GM18861 (cell line): ENCODE measurements at regions not wholly inside any gene's neighbourhood (a gene's known extent, or its start where the extent isn't known, plus 50 kb on each side); places are given as distances from the start of the nearest gene placed in this dataset.
"Not testable (repeated sequence)": the region's sequence is repeated elsewhere in the genome, so short reads cannot be mapped to it uniquely, and the experiment has no call there.

ENCODE experiments used
- ATAC-seq: cut with Tn5 transposase; IDR thresholded peaks from one replicate; pipeline ENCODE4 v1.9.1; 2021; ENCODE audit not compliant: unreplicated experiment

DNA sequence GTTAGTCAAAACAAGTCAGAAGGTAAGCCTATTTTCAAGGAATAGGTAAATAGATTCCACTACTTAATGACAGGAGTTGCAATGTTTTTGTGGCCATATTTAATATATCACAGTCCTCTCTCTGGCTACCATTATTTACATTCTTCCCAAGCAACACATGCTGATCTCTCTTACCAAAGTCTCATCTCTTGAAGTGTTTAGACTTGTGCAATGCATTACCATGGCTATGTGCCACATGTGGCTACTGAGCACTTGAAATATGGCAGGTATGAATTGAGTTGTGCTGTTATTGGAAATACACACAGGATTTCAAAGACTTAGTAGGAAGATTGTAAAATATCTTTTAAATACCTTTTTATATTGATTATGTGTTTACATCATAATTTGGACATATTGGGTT lies 262.4 kb upstream of the PDE3A start:
- ATAC-seq = no peak

DNA sequence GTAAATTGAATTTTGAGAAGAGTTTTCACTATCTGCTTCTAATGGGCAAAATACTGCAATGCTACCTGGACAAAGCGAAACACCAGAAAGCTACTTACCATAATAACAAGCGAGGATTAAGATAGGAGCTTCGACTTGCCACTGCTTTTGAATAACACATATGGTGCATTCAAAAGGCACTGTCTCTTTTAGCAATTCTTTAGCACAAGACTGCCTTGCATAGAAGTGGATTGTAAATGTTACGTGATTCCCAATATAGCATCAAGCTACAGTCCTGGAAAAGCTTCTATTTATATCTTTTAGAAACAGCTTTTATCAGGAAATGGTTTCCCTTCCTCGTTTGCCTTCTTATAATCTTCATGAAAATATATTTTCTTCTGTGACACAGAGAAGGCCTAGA lies 258.7 kb upstream of the PDE3A start:
- ATAC-seq = no peak

DNA sequence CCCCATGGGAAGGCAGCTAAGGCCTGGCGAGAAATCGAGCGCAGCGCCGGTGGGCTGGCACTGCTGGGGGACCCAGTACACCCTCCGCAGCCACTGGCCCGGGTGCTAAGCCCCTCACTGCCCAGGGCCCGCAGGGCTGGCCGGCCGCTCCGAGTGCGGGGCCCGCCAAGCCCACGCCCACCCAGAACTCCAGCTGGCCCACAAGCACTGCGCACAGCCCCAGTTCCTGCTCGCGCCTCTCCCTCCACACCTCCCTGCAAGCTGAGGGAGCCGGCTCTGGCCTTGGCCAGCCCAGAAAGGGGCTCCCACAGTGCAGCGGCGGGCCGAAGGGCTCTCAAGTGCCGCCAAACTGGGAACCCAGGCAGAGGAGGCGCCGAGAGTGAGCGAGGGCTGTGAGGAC lies 253.0 kb upstream of the PDE3A start:
- not testable (repeated sequence) for ATAC-seq

DNA sequence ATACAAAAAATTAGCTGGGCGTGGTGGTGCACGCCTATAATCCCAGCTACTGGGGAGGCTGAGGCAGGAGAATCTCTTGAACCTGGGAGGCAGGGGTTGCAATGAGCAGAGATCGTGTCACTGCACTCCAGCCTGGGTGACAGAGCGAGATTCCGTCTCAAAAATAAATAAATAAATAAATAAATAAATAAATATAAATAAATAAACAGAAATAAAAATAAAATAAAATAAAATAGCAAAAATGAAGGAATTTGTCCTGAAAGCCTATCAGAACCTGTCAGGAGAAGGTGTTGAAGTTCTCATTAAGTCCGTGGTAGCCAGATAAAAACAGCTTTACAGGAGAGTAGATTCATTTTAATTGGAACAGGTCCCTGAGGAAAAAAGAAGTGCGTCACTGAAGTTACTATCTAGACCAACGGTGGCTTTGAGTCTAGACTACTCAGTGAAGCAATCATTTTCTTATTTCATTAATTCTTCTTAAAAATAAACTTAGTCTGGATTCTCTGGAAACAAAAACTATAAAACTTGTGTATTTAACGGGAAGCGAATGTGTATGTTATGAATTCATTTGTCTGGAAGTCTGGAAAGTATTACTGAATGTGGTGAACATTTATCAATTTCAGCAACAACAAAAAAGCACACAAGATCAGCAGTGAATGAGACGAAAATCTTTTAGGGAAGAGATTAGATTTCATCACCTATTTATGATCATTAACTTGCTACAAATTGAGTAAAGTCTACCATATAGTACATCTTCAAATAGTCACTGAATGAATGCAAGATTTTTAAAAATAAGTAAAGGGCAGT lies 248.5 kb upstream of the PDE3A start:
- ATAC-seq = no peak

DNA sequence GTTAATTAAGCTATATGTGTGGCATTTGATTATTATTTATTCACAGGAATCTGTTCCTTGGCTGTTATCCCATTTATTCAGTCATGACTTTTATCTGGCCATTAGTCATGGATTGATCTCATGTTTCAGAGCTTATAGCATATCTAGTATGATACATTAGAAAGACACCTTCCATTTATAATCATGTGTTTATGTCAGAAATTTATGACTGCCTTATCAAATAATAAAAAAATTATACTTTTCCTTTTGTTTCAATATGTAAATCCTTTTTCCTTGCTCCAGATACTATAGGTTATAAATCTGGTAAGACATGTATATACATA lies 248.0 kb upstream of the PDE3A start:
- ATAC-seq = no peak

DNA sequence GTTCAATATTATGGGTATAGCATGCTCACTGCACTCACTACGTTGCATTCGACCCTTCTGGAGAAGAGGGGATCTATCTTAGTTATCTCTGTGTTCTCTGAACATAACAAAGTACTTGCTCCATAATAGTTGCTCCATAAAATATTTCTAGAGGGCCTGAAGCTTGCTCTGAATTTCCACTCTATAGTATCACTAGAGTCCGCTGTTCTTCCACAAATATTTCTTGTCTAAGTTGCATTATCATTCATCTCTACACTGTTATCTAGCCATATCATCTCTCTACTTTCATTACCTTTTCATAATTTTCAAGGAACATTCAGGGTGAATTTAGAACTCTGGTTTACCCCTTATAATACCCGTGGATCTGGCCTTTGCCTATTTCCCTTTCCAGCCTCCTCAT lies 246.1 kb upstream of the PDE3A start:
- ATAC-seq = no peak

DNA sequence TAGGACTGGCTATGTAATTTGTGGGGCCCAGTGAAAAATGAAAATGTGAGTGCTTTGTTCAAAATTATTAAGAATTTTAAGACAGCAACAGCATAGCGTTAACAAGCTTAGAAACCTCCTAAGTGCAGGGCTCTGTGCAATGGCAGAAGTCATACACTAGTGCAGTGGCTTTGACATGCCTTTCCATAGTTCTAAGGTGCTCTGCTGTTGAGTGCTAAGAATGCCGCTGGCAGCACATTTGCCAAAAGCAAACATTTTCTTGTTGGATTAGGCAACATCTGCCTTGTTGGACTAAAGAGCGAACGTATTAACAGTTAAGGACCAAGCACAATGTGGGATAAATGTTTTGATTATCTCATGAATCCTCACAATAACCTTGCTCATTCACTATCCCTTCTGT lies 244.9 kb upstream of the PDE3A start:
- no peak for ATAC-seq

DNA sequence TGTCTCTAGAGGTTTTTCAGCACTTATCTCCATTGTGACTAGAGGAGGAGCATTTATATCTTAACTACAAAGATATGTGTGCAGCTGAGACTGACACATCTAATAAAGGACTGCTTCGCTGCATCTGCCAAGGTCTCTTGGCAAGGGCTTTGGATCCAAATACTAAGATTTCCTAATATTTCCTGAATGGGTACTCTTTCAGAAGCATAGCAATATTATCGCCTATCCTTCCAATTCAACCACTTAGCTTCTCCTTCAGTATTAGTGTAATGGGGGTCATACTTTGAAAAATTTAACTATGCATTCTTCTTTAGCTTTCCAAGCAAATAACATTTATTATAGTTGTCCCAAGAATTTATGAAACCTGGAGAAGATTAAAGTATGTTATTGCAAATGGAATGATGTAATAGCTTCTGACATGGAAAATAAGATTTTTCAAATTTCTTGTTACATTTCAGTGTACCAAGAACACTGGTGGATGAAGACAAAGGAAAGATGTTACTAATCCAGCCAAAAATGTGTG lies 243.0 kb upstream of the PDE3A start:
- no peak for ATAC-seq

DNA sequence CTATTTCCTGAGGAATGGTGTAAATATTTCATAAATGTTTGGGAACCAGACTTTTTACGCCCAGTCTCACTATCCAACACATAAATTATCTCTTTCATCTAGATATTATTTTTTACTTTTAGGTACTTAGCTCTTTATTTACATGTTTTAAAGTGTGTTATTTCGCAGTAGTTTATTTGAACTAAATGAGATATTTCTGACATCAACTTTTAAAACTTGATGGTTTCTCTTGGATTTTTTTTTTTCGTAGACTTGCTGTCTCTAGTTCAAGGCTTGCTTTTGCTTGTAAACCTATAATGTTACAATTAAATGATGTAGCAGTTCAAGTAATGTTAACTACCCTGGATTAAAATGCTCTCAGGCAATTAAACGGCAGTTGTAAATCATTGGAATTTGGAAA lies 241.7 kb upstream of the PDE3A start:
- no peak for ATAC-seq

DNA sequence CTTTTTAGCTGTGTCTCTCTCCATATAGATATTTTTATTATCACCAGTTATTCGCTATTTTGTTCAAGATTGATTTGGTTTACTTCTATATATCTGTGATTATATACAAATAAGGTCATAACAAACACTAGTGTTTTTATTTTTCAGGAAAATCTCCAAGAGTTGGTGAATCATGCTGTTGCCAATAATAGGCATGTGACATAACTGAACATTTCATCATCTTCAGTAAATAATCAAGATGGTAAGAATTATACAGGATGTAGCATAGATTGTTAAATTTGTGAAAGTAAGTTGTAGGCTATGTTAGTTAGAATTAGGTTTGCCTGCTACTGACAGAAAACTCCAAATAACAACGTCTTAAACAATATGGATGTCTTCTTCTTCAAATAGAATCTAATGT lies 240.9 kb upstream of the PDE3A start:
- ATAC-seq = no peak

DNA sequence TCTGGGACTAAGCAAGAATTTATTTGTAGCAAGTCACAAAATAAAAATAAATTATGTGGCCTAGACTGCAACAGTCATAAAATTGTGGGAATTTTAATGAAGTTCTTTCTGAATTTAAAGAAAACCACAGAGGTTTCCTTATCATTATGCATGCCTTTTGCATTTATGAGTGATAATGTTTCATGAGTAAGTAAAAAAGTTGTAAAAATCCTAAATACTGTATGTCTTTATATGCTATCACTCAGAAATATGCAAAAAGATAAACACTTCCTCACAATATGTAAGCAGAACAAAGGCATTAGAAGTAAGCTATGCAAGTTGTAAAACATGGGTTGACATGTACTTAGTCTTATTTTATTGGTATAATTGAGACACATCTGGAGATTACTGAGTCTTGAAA lies 239.4 kb upstream of the PDE3A start:
- no peak for ATAC-seq

DNA sequence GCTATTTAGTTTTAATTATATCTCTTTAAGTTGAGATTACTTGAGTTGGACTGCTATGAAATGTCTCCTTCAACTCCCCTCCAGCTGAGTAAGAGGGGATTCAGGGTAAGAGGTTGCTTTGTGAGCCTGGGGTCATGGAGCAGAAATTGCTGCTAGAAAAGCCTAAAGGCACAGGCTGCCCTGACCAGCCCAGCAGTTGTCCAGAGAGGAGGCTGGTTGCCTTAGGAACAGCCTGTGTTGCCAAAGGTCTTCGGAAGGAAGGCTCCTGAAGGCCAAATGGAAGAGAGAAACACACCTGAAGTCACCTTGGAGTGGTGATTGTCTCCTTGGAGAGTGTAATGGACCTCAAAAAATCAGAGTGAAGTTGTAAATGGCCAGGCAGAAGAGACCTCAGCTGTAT lies 235.5 kb upstream of the PDE3A start:
- no peak for ATAC-seq

DNA sequence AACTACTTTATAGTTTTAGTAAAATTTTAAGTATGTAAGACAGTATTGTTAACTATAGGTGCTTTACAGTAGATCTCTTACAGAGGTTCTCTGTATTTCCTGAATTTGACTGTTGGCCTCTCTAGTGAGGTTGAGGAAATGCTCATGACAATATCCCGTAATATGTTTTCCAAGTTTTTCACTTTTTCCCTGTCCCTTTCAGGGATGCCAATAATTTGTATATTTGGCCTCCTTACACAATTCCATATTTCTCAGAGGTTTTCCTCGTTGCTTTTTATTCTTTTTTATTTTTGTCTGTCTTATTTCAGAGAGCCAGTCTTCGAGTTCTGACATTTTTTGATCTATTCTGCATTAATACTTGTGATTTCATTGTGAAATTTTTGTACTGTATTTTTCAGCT lies 233.7 kb upstream of the PDE3A start:
- ATAC-seq = no peak

DNA sequence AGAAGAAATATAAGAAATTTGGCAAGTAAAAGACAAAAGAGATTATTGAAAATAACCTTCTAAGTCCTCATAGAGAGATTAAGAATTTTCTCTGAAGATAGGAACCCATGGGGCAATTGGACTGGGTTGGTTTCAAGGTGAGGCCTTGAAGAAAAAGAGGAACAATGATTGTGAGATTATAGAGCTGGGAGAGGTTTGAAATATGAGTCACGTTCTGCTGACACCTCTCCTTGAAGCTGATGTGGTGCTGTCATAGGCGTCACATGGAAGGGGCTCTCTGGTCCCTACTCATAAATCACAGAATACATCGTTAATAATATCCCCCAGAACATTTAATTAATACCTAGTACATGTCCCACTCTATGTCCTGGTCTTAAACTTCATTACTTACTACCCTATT lies 227.6 kb upstream of the PDE3A start:
- no peak for ATAC-seq

DNA sequence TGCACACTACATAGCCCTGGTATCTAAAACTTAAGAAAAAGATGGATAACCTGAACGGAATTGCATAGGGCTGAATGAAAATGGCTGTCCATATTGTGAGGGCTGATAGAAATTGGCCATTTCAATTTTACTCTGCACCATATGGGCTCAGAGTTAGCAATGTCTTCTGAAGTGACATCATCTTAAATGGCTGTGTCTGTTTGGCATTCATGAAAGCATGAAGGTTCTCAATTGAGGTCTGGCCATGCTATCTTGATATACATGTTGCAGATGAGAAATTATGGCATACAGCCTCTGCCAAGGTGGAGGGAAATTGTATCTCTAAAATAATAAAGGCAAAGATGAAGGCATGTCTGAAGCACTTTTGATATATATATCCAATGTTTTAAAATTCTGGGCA lies 226.0 kb upstream of the PDE3A start:
- ATAC-seq = no peak

DNA sequence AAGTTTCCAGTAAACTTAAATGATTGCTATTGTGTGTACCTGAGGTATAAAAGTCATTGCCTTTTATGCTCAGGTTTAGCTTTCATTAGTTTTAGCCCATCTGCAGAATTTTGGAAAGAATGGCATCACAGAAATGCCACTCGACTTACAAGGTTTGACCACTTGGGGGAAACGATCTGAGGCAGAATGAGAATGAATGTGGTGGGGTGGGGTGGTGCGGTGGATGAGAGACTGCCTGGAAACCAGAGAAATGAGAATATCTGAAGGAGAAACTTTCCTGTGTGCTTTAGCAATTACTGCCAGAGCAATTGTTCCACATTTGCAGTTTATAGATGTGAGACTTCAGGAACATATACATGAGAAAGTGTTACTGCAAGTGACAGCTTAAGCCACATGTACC lies 225.4 kb upstream of the PDE3A start:
- no peak for ATAC-seq

DNA sequence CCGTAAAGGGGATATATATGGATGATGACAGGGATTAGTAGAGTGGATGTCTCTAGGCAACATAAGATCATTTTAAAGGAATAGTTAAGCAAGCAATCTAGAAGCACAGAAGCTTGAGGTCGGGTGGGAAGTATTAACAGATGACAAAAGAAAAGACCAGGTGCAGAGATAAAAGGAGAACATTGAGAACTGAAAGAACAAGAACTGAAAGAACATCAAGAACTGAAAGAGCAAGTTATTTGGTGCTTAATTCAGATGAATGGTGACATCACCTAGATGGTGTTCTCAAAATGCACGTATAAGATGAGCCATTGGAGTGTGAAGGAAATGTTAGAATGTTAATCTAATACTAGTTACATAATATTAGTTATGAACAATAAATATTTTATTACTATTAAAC lies 224.0 kb upstream of the PDE3A start:
- ATAC-seq = no peak

DNA sequence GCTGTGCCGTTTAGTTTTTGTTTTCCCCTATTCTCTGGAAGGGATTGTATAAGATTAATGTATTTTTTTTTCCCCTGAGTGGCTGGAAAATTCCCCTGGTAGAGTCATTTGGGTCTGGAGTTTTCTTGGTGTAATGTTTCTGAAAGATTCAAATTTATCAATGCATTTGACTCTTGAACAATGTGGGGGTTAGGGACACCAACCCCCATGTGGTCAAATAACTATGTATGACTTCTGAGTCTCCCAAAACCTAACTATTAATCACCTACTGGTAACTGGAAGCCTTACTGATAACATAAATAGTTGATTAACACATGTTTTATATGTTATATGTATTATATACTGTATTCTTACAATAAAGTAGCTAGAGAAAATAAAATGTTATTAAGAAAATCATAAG lies 220.1 kb upstream of the PDE3A start:
- ATAC-seq = no peak

DNA sequence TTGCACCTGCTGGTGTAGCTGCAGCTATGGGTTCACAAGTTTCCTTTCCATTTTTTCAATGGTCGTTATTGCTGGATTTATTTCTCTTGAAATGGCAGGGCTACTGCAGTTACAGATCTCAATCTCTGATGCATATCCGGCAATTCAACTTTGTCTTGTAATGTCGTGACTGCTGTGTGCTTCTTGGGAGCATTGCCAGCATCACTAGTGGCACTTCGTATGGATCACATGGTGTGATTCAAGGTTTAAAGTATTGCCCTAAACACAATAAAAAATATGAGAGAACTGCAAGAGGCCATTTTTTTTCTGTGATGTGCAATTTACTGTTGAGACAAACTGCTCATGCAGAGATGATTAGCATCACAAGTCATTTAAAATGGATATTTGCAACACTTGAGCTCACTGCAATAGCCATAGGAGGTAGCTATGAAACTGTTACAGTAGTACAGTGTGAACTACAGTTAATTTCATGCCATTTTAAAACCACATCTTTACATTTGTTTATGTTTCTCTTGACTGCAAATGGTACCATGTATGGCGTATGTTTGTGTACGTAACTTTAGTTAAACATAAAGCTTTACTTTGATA lies 217.4 kb upstream of the PDE3A start:
- ATAC-seq = no peak

DNA sequence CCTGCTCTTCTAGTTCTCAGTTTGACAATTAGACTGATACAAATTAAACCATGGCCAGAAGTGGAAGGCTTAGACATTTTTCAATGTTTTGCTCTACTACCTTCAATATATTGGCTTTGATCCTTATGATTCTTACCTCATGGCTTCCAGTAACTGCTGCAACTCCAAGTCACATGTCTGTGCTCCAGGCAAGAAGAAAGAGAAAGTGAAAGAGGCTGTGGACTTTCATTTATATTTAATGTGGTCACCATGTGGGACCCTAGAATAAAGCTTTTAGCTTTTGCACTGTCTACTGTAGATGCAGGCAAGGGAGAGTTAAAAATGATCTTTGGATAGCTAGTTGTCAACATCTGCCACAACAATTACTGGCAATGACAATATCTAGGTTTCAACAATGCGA lies 214.3 kb upstream of the PDE3A start:
- no peak for ATAC-seq

DNA sequence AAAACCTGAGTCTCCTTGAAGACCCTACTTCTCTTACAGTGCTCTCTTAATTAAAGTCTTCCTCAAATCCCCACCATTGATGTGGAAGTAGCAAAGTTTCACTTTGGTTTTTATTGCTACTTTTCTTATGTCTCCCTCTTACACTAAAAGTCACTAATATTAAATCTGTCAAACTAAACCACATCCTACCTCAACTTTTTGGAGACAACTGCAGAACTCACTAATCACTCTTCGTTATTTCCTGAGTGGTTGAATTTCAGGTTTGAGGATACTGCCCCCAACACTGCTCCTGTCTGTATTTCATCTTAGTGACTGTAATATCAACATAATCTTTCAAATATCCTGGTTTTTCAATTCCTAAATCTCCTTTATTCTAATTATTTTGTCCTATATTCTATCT lies 213.0 kb upstream of the PDE3A start:
- no peak for ATAC-seq

DNA sequence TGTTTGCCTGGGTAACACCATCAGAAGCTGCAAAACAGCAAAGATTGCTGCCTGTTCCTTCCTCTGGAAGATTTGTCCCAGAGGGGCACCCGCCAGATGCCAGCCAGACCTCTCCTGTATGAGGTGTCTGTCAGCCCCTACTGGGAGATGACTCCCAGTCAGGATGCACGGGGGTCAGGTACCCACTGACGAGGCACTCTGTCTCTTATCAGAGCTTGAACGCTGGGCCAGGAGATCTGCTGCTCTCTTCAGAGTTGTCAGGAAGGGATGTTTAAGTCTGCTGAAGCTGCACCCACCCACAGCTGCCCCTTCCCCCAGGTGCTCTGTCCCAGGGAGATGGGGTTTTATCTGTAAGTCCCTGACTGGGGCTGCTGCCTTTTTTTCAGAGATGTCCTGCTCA lies 207.4 kb upstream of the PDE3A start:
- ATAC-seq = not testable (repeated sequence)
